ENCODE measurements at regions not wholly inside any gene's neighbourhood (a gene's known extent, or its start where the extent isn't known, plus 50 kb on each side); places are given as distances from the start of the nearest gene placed in this dataset.

DNA sequence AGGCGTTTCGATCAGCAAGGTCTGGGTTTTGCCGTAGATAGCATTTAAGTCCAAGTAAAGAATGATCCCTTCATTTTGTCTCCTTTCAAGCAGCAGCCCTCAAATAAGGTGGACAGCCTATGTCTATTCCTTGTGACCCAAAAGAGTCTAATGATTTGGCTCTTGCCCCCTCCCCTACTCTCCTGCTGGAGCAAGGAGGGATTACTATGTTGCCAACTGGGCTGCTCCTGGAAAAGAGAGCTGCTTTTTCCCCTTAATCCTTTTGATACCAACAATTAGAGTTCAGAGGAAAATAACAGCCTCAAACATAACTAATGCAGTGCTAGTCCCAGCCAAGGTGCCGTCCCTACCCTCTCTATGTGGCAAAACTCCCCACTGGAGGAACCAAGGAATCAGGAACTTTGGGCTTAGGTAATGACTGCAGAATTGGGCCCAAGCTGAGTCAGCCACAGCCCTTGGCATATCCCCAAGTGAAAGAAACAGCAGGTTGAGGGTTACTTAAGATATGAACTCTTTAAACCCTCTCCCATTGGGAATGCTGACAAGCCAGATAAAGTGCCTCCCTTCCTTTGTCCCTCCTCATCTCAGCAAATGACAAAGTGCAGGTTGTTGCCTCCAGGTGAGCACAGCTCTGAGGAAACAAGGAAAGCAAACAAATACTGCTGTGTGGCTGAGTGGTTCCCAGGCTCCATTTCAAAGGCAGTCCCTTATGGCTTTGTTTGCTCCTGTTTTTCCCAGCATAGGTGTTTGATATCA is 643.7 kb downstream of the INHBA start:
- in situ Hi-C loops (cut with MboI; ENCODE audit: low sequenced_read_pairs) = no loop called here

DNA sequence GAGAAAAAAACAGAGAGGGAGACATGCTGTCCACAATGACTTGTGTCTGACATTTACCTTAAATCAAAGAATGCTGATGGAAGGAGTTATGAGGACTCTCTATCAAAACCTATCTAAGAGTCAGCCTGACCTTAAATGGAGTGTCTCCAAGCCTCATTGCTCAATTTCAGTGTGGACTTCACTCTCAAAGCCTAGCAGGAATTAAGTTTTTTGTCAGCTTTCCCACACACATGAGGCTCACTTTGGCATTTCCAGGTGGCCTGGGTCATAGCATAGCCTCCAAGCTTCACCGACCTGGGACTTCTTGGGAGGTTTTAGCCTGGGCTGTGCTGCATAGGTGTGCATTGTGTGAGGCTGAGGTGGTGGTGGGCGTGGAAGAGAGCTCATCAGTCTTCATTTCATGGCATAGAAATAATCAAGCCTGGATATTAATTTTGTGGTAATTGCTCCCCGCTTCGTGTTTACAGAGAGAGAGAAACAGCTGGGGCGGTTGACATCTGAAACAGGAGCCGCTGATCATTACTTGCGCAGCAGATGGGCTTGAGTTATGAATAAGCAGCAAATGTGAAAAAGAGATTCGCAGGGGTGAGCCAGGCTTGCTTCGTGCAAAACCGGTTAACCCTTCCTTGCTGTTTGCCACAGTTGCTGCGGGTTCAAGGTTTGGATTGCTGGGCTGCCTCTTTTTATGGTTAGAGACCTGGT is 647.8 kb downstream of the INHBA start:
- in situ Hi-C loops (cut with MboI; ENCODE audit: low sequenced_read_pairs) = no loop called here

DNA sequence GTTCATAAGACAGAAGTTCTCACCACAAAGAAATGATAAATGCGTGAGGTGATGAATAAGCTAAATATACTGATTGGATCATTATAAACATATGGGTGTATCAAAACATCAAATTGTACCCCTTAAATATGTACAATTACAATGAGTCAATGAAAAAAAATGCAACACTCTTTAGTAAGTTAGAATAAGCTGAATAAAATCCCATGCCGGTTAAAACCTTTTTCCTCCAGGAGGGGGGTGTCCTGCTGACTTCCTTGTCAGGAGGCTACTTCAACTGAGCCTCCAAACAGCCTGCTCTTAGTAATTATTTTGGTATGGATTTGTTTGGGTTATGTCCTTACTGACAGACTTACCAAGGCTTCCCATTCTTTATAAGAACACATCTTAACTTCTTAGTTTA is 649.1 kb downstream of the INHBA start:
- in situ Hi-C loops (cut with MboI; ENCODE audit: low sequenced_read_pairs) = no loop called here

DNA sequence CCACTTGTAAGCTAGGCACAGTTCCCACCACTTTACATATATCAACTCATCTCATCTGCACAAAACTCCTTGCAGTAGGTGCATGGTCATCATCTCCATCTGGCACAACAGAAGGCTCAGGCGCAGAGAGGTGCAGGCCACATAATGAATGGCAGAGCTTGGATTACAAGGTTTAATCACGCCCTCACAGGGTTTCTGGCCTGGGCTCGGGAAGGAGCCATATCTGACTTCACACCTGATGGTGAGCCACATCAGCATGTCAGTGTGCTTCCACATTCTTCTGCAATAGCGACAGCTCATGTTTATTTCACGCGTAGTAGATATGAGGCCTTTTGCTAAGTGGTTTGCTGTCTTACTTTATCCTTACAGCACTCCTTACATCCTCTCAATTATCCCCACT is 650.2 kb downstream of the INHBA start:
- in situ Hi-C loops (cut with MboI; ENCODE audit: low sequenced_read_pairs) = no loop called here

DNA sequence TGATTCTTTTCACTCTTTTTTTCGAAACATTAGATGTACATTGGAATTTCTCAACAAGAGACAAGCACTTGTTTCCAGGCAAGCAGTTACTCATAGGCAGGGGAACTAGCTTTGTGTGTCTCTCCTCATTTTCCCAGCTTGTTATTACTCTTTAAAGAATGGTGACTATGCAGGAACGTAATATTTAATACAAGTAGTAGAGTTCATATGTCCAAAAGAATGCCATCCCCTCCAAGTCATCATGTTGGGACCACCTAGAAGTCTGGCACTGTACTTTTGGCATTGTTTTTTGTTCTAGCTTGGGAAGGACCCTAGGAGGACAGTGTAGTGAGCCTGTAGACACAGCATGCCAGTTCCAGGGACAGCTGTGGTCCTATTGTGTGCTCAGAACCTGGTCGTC is 650.7 kb downstream of the INHBA start:
- in situ Hi-C loops (cut with MboI; ENCODE audit: low sequenced_read_pairs) = no loop called here

DNA sequence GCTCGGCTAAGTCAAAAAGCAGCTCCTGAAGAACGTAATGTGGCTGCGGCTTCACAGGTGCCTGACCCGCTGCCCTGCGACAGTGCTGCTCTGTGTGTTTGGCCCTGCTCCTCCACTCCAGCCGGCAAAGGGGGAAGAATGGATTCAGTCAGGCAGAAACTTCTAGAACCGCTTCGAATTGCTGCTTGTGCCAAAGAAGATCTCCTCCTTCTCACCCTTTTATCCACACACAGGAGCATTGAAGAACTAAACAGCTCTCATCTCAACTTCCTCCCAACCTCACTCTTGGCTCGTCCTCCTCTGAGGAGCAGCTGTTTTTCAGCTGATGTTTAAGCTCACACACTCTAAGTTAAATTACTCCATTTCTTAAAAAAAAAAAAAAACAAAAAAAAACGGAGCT is 651.4 kb downstream of the INHBA start:
- in situ Hi-C loops (cut with MboI; ENCODE audit: low sequenced_read_pairs) = no loop called here

DNA sequence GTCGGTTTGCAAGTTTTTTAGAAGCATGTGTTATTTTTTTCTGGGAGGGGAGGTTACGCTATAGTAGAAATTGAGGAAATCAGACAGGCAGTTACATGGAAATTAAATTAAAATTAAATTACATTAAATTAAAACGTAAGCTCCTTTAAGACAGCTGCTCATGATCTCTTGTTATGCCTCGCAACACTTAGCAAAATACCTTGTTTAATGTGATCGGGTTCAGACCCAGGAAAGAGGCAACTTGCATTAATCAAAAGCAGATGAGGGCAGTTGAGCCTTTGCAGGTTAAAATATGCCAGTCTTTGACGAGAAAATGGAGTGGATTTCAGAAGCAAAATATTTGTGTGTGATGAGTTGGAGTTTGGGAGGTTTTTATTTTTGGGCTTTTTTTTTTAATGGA is 651.8 kb downstream of the INHBA start:
- in situ Hi-C loops (cut with MboI; ENCODE audit: low sequenced_read_pairs) = no loop called here

DNA sequence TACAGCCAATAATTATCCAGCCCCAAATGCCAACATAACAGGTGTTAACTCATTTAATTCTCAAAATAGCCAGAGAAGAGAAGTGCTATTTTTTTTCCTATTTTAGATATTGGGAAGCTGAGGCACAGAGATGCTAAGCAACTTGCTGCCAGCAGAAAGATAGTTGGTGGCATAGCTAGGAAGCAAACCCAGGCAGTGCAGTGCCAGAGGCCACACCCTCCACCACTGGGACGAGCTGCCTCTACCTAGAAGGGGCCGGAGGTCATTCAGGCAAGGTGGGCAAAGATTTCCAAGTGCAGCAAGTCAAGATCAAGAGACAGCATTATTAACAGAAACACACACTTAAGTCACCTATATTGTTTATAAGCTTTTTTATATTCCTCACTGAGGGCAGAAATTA is 654.1 kb downstream of the INHBA start:
- in situ Hi-C loops (cut with MboI; ENCODE audit: low sequenced_read_pairs) = no loop called here

DNA sequence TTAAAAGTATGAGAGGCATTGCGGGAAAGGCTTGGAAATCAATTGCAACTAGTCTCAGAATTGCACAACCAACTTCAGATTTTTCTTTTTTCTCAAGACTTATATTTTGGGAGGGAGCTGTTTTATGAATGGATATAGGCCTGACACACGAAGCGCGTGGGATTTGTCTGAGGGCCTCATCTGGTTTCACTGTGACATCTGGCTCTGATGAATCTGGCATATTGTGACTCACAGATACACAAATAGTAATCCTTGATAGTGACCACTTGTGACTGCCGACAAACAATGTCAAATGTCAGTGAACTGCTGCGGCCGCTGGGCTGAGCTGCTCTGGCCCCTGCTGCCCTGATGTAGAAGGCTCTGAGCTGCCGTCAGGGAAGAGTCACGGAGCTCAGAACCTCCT is 655.1 kb downstream of the INHBA start:
- in situ Hi-C loops (cut with MboI; ENCODE audit: low sequenced_read_pairs) = no loop called here

DNA sequence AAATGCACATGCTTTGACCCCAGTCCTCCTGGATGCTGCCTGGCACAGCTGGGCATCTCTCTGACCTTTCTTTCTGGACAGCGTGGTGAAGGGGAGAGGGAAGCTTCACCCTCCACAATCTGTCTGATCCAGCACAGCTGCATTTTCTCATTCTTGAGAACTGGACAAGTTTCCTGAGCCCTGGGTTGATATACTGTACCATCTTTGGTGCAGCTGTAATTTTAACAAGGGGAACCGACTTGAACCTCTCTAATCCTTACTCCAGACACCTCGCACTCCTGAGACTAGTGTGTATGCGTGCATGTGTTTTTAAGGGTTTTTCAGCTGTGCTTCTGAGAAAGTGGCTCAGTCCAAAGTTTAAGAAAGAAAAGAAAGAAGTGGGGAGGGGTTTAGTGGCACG is 655.7 kb downstream of the INHBA start:
- in situ Hi-C loops (cut with MboI; ENCODE audit: low sequenced_read_pairs) = no loop called here

DNA sequence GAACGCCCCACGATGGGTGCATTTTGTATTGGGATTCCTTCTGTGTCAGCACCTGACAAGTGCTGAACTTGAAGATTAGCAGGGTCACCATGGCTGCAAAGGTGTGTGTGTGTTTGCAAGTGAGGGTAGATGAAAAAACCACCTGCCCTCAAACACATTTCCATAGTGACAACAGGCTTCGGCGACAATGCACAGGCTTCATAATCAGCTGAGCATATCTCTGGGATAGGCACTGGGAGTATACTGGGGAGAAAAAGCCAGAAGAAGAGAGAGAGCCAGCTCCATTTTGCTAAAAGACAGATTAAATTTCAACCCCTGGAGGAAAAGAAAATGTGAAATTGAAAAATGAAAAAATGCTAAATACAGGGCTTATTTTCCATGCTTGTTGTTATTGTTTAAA is 656.1 kb downstream of the INHBA start:
- in situ Hi-C loops (cut with MboI; ENCODE audit: low sequenced_read_pairs) = no loop called here

DNA sequence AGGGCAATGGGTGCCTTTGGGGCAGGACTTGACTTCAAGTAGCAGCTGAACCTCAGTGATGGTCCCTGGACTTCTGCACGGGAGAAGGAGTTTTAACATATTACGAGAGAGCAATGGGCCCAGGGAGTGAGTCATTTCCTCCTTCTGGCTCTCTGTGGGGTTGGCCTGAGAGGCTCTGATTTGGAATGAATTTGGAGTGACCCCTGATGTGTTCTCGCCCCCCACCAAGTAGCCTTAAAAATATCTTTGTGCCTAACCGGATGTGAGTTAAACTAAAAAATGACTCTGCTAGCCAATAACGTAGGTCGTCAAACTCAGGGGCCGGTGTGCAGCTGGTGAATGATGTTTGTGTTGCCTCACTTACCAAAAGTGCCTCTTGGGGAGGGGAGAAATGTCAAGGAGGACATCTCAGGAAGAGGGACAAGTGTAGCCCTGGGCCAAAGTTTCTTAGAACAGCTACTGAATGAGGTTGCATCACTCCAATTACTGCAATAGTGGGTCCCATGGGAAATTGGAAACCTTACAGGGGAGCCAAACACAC is 656.6 kb downstream of the INHBA start:
- in situ Hi-C loops (cut with MboI; ENCODE audit: low sequenced_read_pairs) = no loop called here

DNA sequence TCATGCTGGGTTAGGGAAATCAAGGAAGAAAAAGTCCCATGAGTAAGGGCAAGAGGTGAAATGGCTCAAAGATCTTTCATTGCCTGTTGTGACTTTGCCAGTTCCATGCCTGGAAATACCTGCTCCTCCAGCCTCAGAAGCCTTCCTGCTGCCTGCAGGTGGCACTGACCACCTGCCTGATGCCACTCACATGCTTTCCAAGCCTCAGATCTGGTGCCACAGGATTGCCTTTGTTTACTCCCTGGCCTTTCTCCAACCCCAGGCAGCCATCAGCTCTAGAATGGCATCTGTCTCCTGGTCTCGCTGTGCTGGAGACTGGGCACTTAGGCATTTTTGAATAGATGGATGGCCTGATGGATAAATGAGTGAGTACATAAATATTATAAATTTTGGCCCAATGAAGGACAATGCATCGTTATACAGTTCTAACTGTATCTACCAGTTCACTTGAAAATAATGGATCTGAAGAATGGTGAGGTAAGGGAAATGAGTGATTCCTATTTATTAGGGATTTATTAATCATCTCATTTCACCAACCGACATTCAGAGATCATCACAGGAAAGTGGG is 657.2 kb downstream of the INHBA start:
- in situ Hi-C loops (cut with MboI; ENCODE audit: low sequenced_read_pairs) = no loop called here

DNA sequence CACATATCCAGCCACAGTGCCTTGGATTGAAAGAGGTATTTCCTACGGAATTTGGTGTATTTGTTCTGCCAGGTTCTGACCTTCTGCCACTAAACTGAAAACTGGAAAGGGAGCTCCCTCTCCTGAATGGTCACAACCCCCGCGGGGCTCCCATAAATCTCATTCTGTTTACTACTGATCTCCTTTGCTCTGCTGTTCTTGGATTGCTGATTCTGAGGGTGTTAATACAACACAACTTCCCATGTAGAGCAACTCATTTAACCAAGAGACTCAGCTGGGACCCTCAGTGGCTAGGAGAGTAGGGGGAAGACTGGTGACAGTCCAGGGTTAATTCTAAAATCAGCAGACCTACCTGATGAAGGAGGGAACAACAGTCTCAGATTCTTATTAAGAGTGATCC is 662.9 kb downstream of the INHBA start:
- in situ Hi-C loops (cut with MboI; ENCODE audit: low sequenced_read_pairs) = no loop called here

DNA sequence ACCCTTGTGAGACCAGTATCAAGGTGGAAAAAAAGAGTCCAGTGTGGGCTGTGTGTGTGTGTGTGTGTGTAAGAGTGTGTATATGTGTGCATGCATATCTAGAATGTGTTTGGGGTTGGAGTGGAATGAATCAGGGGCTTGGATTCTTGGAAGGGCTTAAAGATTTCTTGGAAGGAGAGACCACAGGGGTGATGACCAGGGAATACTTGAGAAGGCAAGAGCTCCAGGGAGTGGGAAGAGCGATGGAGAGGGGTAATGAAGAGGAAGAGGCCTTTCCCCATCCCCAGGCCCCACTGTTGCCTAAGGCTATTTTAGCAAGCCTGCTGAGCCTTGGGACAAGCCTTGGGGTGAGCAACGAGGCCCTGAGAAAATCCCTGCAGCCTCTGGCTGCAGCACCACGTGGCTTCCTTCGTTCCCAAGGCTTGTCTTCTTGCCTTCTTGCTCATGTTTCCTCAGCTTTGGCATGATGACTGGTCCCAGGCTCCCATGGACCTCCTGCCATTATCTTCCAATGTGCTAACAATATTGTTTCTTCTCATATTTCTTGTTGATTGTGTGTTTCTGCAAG is 663.4 kb downstream of the INHBA start:
- in situ Hi-C loops (cut with MboI; ENCODE audit: low sequenced_read_pairs) = no loop called here

DNA sequence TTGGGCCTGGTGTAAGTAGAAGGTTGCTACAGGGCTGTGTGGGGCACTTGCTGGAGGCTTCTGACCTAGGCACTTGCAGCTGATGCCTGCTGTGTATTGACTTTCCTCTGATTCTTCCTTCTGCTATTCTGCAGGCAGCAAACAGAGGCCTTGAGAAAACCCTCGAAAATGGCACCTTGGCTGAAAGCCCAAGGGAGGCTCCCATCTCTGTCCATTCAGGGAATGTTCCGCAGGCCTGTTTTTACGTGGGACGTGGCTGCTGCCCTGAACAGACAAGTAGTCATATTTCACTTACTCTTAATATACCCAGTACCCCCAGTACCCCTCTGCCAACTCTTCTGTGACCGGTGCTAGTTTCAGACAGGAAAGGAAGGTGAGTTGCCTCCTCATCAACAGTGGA is 664.7 kb downstream of the INHBA start:
- in situ Hi-C loops (cut with MboI; ENCODE audit: low sequenced_read_pairs) = no loop called here

DNA sequence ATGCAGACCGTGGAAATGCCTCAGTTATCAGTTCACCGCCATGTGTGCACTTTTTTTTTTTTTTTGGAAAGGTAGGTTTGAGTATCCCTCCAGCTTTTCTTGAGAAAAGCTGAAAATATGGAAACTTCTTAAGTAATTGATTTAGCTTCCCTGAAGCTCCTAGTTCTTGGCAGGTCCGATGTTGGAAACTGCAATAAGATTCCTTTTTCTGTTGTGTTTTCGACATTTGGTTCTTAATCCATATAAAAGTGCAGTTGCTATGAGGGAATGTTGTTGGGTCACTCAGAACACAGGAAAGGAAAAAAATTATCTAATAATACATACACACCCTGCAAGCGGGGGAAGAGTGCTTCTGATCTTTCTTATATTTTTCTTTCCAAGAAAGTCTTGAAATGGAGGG is 665.2 kb downstream of the INHBA start:
- in situ Hi-C loops (cut with MboI; ENCODE audit: low sequenced_read_pairs) = no loop called here

DNA sequence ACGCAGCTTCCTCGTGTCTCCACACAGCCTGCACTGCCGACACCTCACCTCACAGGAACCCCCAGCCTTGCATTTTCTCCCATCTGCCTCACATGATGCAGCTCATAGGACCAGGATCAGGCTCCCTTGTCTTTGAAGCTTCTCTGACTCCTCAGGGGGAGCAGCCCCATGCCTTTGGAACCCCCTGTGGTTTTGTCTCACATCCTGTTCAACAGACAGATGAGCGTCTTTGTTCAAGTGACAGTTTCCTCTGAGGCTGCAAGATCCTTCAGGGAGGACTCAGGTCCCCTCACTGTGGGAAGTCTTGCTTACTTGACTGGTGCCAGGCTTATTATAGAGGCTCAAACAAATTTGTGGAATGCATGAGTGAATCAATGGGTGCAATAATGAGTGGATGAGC is 667.1 kb downstream of the INHBA start:
- in situ Hi-C loops (cut with MboI; ENCODE audit: low sequenced_read_pairs) = no loop called here

DNA sequence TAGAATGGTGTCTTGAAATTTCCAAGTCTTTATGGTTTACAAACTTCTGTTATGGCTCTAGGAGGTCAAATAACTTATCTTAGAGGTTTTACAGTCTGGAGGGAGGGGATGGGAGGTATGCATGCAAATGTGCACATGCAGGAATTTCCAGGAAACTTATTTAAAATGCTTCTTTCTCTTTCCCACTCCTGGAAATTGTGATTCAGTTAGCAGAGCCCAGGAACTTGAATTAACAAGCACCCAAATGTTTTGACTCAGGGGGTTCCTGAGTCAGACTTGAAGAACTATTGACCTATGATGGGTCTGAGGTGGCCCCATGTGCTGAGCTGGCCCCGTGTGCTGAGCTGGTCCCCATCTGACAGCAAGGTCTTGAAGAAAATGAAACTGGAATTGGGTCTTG is 669.4 kb downstream of the INHBA start:
- in situ Hi-C loops (cut with MboI; ENCODE audit: low sequenced_read_pairs) = no loop called here

DNA sequence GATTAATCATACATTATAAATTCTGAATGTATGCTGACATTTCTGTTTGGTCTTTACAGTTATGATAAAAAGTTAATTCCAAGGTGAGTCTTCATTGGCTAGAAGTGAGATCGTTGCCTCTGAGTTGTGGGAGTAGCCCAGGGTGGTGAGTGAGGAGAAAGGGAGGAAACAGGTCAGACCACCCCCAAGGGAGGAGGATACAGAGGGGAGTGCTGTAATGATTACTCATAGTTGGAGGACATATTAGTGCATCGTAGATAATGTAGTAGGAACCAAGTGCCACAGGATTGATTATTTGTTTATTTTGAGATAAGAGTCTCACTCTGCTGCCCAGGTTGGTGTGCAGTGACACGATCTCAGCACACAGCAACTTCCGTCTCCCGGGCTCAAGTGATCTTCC is 672.2 kb downstream of the INHBA start:
- in situ Hi-C loops (cut with MboI; ENCODE audit: low sequenced_read_pairs) = no loop called here

DNA sequence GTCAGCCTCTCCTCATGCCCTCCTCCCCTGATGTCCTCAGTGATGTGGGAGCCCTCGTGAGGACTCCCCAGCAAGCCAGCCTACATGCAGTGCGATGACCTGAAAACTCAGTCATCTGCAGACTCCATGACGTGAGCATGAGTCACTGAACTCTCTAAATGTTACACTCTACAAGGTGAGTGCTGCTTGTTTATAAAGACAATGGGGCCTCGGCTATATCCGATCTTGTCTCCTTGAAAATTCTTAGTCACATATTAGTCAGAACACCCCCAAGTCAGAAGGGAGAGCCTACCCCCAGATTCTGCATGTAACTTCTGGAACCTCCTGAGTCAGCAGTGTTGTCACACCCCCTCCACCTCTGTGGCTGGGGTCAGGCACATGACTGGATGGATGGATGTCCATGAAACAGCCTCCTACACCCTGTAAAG is 673.8 kb downstream of the INHBA start:
- in situ Hi-C loops (cut with MboI; ENCODE audit: low sequenced_read_pairs) = no loop called here

DNA sequence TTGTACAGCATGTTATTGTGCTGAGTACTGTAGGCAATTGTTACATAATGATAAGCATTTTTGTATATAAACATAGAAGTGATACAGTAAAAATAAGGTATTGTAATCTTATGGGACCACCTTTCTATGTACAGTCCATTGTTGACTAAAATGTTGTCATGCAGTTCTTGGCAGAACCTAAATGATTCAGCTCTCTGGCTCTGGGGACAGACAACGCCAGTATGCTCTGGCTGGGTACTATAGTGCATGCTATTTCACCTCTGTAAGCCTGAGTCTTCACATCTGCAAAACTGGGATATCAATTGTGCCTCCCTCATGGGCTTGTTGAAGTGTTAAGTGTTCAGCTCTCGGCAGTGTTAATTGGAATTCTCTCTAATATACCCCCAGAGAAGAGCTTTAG is 674.3 kb downstream of the INHBA start:
- in situ Hi-C loops (cut with MboI; ENCODE audit: low sequenced_read_pairs) = no loop called here

Data from HL-60/S4 (cell line).